ENCODE measurements at regions not wholly inside any gene's neighbourhood (a gene's known extent, or its start where the extent isn't known, plus 50 kb on each side); places are given as distances from the start of the nearest gene placed in this dataset.

DNA sequence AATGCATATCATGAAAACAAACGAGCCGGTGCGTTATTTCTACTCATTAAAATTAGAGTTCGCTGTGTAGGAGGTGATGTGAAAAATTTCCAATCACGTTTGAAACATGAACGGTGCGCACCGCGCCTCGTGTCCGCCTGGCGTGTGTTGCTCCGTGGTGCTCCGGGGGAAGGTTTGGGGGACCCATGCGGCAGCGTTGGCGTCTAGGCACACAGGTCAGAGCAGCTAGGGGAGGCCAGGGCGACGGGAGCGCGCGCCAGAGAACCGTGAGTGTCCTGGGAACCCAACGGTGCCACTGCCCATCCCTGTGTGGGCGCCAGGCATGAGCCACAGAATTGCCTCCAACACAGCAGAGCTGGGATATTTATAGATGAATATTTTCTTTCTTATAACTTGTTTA, 70.6 kb upstream of the ADARB2 start:
- no peak for DNase-seq (ENCODE audit: low spot score)

DNA sequence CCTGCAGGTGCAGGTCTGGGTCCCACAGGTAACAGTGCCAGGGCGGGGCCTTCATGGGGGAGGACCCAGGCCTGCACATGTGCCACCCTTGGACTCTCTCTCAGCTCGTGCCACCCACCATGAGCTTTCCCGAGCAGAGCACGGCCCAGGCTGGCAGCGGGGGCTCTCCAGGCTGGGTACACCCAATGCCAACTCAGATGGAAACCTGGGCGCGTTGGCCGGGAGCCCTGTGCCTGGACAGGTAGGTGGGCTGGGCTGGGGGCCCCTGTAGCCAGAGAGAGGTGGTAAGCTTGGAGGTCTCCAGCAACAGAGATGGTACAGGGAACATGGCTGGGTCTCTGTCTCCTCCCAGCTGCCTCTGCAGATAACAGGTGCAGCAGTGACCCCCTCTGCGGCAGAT, 69.9 kb upstream of the ADARB2 start:
- no peak for DNase-seq (ENCODE audit: low spot score)

DNA sequence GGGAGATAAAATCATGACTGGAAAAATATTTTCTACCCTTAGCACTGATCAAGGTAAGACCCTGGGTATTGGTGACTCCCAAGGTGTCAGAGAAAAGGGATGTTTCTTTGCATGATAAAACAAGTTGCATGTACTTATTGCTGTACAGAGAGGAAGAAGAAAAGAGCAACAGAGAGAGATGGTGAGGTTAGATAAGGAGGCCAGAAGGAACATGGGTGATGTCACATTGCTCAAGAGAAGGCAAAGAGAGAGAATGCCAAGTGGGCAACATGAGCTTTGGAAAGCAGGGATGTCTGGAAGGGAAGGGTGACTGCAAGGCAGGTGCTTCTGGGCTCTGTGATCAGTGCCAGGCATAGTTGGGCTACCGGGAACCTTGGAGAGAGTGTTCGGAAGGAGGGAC, 65.1 kb upstream of the ADARB2 start:
- DNase-seq (ENCODE audit: low spot score), result no peak

DNA sequence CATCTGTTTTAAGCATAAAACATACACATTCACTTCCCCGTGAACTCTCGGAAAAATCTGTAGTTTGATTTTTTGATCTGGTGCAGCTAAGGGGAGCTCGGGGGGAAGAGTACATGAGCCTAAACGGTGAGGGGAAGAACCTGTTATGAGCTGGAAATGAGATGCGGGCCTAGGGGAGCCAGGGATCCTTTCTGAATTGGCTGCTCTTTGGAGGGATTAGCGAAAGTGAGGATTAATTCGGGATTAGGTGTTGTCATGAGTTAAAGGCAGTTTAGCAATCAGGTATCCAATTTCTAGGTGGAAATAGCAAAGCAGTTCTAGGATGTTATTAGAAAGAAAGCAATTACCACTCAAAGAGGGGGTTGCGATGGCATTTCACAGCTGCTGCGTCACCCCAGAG, 51.1 kb upstream of the ADARB2 start:
- no peak for DNase-seq (ENCODE audit: low spot score)

All from A172 (cell line).